ENCODE measurements at regions not wholly inside any gene's neighbourhood (a gene's known extent, or its start where the extent isn't known, plus 50 kb on each side); places are given as distances from the start of the nearest gene placed in this dataset.

GRCh38 chr4:110250023-110250387, 51.6 kb upstream of the ELOVL6 start:
- no peak for TF ChIP-seq CTCF (IDR thresholded peaks at IDR 0.05)
- no peak for TF ChIP-seq POLR2A (IDR thresholded peaks at IDR 0.05)
